Neural progenitor cell (in vitro differentiated cells): ENCODE measurements at regions not wholly inside any gene's neighbourhood (a gene's known extent, or its start where the extent isn't known, plus 50 kb on each side); places are given as distances from the start of the nearest gene placed in this dataset.

Source experiments
- DNase-seq: peaks from one replicate; pipeline ENCODE4 v3.0.0-alpha.2; 2016; ENCODE audit warnings: low spot score
- H2AFZ ChIP-seq: fragments of 200-600 bp; sonication (generic); replicated peaks from 2 replicates; pipeline ENCODE4 v1.6.1; 2016; ENCODE audit warnings: antibody characterized with exemption
- H3F3A ChIP-seq: fragments of 200-600 bp; sonication (generic); 2 replicates; pipeline ENCODE4 v1.6.1; 2016; ENCODE audit warnings: antibody characterized with exemption, low read depth
- H3K27ac ChIP-seq: fragments of 200-600 bp; sonication (generic); 2 replicates; pipeline ENCODE4 v1.5.1; 2016; ENCODE audit warnings: mild to moderate bottlenecking
- H3K27me3 ChIP-seq: fragments of 200-600 bp; sonication (generic); 2 replicates; pipeline ENCODE4 v1.6.1; 2016; ENCODE audit warnings: mild to moderate bottlenecking, moderate library complexity
- H3K36me3 ChIP-seq: fragments of 200-600 bp; sonication (generic); 2 replicates; pipeline ENCODE4 v1.5.1; 2016
- H3K4me1 ChIP-seq: fragments of 200-600 bp; sonication (generic); 2 replicates; pipeline ENCODE4 v1.6.1; 2016; ENCODE audit warnings: mixed run types
- H3K4me2 ChIP-seq: fragments of 200-600 bp; sonication (generic); 2 replicates; pipeline ENCODE4 v1.6.1; 2016
- H3K4me3 ChIP-seq: fragments of 200-600 bp; sonication (generic); 2 replicates; pipeline ENCODE4 v1.5.1; 2016
- H3K79me2 ChIP-seq: fragments of 200-600 bp; sonication (generic); 2 replicates; pipeline ENCODE4 v1.6.1; 2016; ENCODE audit warnings: low read depth
- H3K9ac ChIP-seq: fragments of 200-600 bp; sonication (generic); 2 replicates; pipeline ENCODE4 v1.6.1; 2016
- H3K9me3 ChIP-seq: fragments of 200-600 bp; sonication (generic); 2 replicates; pipeline ENCODE4 v1.5.1; 2016; ENCODE audit warnings: low read depth
- H4K20me1 ChIP-seq: fragments of 200-600 bp; sonication (generic); 2 replicates; pipeline ENCODE4 v1.6.1; 2016; ENCODE audit warnings: low read depth
- H3K27ac Mint-ChIP-seq: 3 replicates; pipeline ENCODE4 v1.8.0; 2021; ENCODE audit warnings: mixed read lengths
- H3K27me3 Mint-ChIP-seq: 2 replicates; pipeline ENCODE4 v1.8.0; 2022; ENCODE audit warnings: low read depth, mild to moderate bottlenecking, inconsistent platforms, moderate library complexity, mixed read lengths; ENCODE audit not compliant: insufficient read depth
- H3K36me3 Mint-ChIP-seq: 3 replicates; pipeline ENCODE4 v1.8.0; 2021; ENCODE audit warnings: mixed read lengths
- H3K4me1 Mint-ChIP-seq: 3 replicates; pipeline ENCODE4 v1.8.0; 2021; ENCODE audit warnings: mixed read lengths
- H3K4me3 Mint-ChIP-seq: 3 replicates; pipeline ENCODE4 v1.8.0; 2021; ENCODE audit warnings: mild to moderate bottlenecking, moderate library complexity, mixed read lengths
- H3K9me3 Mint-ChIP-seq: 3 replicates; pipeline ENCODE4 v1.8.0; 2020; ENCODE audit warnings: mixed read lengths
- CTCF ChIP-seq: fragments of 200-600 bp; sonication (generic); IDR thresholded peaks from 2 replicates; pipeline ENCODE4 v1.5.1; 2017; ENCODE audit warnings: antibody characterized with exemption, mild to moderate bottlenecking
- EZH2 ChIP-seq: fragments of 200-600 bp; sonication (generic); IDR thresholded peaks from 2 replicates; pipeline ENCODE4 v1.6.1; 2017; ENCODE audit warnings: antibody characterized with exemption, mild to moderate bottlenecking, moderate library complexity
- EZH2phosphoT487 ChIP-seq: fragments of 200-600 bp; sonication (generic); IDR thresholded peaks from 2 replicates; pipeline ENCODE4 v1.6.1; 2017; ENCODE audit warnings: antibody characterized with exemption

GRCh38 chr1:221622389-221622788, 119.5 kb downstream of the DUSP10 start:
- Histone ChIP-seq H3K4me2 (no peak overlapping the region), H3K36me3 (no peaks in the 10 kb centered on the region), H3K4me3 (no peak overlapping the region), H2AFZ (no peak overlapping the region), H3K79me2 (no peaks in the 10 kb centered on the region), H3K9ac (no peak overlapping the region), H3K4me1 (no peaks in the 10 kb centered on the region), H3F3A (no peaks in the 10 kb centered on the region), H3K9me3 (no peaks in the 10 kb centered on the region), H3K27me3 (no peaks in the 10 kb centered on the region), H4K20me1 (no peaks in the 10 kb centered on the region), H3K27ac (no peak overlapping the region)
- H3K4me1 Mint-ChIP-seq, result no peaks in the 10 kb centered on the region
- H3K9me3 Mint-ChIP-seq, result peaks cover 2% of the 10 kb centered on the region
- no peak overlapping the region for H3K27ac Mint-ChIP-seq
- no peak for TF ChIP-seq EZH2
- no peak for TF ChIP-seq CTCF
- no peak overlapping the region for H3K4me3 Mint-ChIP-seq
- H3K27me3 Mint-ChIP-seq, result no peaks in the 10 kb centered on the region
- DNase-seq, result no peak
- H3K36me3 Mint-ChIP-seq, result no peaks in the 10 kb centered on the region

GRCh38 chr1:221625026-221625425, 116.9 kb downstream of the DUSP10 start:
- Histone ChIP-seq H3K27ac (no peak overlapping the region), H3K9ac (no peak overlapping the region), H2AFZ (no peak overlapping the region), H3K36me3 (no peaks in the 10 kb centered on the region), H3K4me1 (no peaks in the 10 kb centered on the region), H3K9me3 (no peaks in the 10 kb centered on the region), H3K79me2 (no peaks in the 10 kb centered on the region), H3K4me2 (no peak overlapping the region), H3F3A (no peaks in the 10 kb centered on the region), H4K20me1 (no peaks in the 10 kb centered on the region), H3K27me3 (no peaks in the 10 kb centered on the region), H3K4me3 (no peak overlapping the region)
- H3K36me3 Mint-ChIP-seq, result no peaks in the 10 kb centered on the region
- no peaks in the 10 kb centered on the region for H3K27me3 Mint-ChIP-seq
- peaks cover 2% of the 10 kb centered on the region for H3K9me3 Mint-ChIP-seq
- TF ChIP-seq CTCF (no peak), EZH2phosphoT487 (no peak), EZH2 (no peak)
- H3K27ac Mint-ChIP-seq, result no peak overlapping the region
- no peak for DNase-seq
- H3K4me1 Mint-ChIP-seq, result no peaks in the 10 kb centered on the region
- no peak overlapping the region for H3K4me3 Mint-ChIP-seq

- Histone ChIP-seq H3K27me3 (no peaks in the 10 kb centered on the region), H3K9ac (no peak overlapping the region), H3K36me3 (no peaks in the 10 kb centered on the region), H3K9me3 (no peaks in the 10 kb centered on the region), H3K79me2 (no peaks in the 10 kb centered on the region), H4K20me1 (no peaks in the 10 kb centered on the region), H2AFZ (no peak overlapping the region), H3K4me3 (no peak overlapping the region), H3F3A (no peaks in the 10 kb centered on the region), H3K4me2 (no peak overlapping the region), H3K27ac (no peak overlapping the region), H3K4me1 (no peaks in the 10 kb centered on the region)
- H3K9me3 Mint-ChIP-seq, result peaks cover 2% of the 10 kb centered on the region
- DNase-seq, result no peak
- H3K4me3 Mint-ChIP-seq, result no peak overlapping the region
- no peak overlapping the region for H3K27ac Mint-ChIP-seq
- no peak for TF ChIP-seq EZH2phosphoT487
- TF ChIP-seq CTCF, result no peak
- no peak for TF ChIP-seq EZH2
- no peaks in the 10 kb centered on the region for H3K27me3 Mint-ChIP-seq
- H3K36me3 Mint-ChIP-seq, result no peaks in the 10 kb centered on the region
- H3K4me1 Mint-ChIP-seq, result no peaks in the 10 kb centered on the region
Observed at GRCh38 chr1:221626041-221626440, 115.8 kb downstream of the DUSP10 start.

- TF ChIP-seq EZH2phosphoT487, result no peak
- no peak for TF ChIP-seq EZH2
- TF ChIP-seq CTCF, result no peak
- no peaks in the 10 kb centered on the region for H3K36me3 ChIP-seq
- Mint-ChIP-seq H3K36me3 (no peaks in the 10 kb centered on the region), H3K27me3 (no peaks in the 10 kb centered on the region), H3K9me3 (no peaks in the 10 kb centered on the region), H3K4me3 (no peak overlapping the region), H3K27ac (no peak overlapping the region), H3K4me1 (no peaks in the 10 kb centered on the region)
- H3K4me1 ChIP-seq, result no peaks in the 10 kb centered on the region
- H4K20me1 ChIP-seq, result no peaks in the 10 kb centered on the region
- H3K9me3 ChIP-seq, result no peaks in the 10 kb centered on the region
- H3K27ac ChIP-seq, result no peak overlapping the region
- no peaks in the 10 kb centered on the region for H3K79me2 ChIP-seq
- H2AFZ ChIP-seq, result no peak overlapping the region
- H3K27me3 ChIP-seq, result no peaks in the 10 kb centered on the region
- H3K4me3 ChIP-seq, result no peak overlapping the region
- H3K9ac ChIP-seq, result no peak overlapping the region
- no peaks in the 10 kb centered on the region for H3F3A ChIP-seq
- no peak overlapping the region for H3K4me2 ChIP-seq
- DNase-seq, result no peak
Observed at GRCh38 chr1:221630236-221630635, 111.7 kb downstream of the DUSP10 start.
